ENCODE measurements at regions not wholly inside any gene's neighbourhood (a gene's known extent, or its start where the extent isn't known, plus 50 kb on each side); places are given as distances from the start of the nearest gene placed in this dataset.

DNA sequence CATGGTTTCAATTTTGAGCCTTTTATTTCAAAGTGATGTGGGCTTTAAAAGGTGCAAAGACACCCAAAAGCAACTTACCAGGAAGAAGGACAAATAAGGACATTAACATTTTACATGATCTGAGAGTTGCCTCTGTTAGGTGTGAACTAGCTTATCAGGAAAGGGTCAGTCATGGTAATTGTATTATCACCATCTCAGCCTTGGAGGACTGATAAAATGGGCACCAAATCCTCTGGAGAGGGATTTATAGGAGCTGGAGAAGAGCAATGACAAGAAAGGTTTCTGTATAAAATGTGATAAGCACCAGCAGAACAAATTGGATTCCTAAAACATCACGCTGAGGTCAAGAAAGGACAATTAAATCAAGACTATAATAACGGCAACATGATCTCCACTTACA, 217.7 kb upstream of the PRICKLE1 start:
- TF ChIP-seq, protein P1, sequence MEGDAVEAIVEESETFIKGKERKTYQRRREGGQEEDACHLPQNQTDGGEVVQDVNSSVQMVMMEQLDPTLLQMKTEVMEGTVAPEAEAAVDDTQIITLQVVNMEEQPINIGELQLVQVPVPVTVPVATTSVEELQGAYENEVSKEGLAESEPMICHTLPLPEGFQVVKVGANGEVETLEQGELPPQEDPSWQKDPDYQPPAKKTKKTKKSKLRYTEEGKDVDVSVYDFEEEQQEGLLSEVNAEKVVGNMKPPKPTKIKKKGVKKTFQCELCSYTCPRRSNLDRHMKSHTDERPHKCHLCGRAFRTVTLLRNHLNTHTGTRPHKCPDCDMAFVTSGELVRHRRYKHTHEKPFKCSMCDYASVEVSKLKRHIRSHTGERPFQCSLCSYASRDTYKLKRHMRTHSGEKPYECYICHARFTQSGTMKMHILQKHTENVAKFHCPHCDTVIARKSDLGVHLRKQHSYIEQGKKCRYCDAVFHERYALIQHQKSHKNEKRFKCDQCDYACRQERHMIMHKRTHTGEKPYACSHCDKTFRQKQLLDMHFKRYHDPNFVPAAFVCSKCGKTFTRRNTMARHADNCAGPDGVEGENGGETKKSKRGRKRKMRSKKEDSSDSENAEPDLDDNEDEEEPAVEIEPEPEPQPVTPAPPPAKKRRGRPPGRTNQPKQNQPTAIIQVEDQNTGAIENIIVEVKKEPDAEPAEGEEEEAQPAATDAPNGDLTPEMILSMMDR (IDR thresholded peaks at IDR 0.05): no peak
- TF ChIP-seq EZH2 (IDR thresholded peaks at IDR 0.05) (no peak), EZH2phosphoT487 (IDR thresholded peaks at IDR 0.05) (no peak)
